Fibroblast of mammary gland (primary cell): ENCODE measurements at regions not wholly inside any gene's neighbourhood (a gene's known extent, or its start where the extent isn't known, plus 50 kb on each side); places are given as distances from the start of the nearest gene placed in this dataset.

Source experiments
- DNase-seq: peaks from one replicate; pipeline ENCODE4 v3.0.0-alpha.2; 2010; ENCODE audit warnings: low read depth
- H3K4me3 ChIP-seq: 2 replicates; pipeline ENCODE4 v1.5.1; 2011; ENCODE audit warnings: low read depth, mild to moderate bottlenecking, low read length, moderate library complexity; ENCODE audit not compliant: control insufficient read depth
- TF ChIP-seq, protein P1 (sequence below): conservative IDR thresholded peaks from 2 replicates; pipeline ENCODE4 v1.5.1; 2011; ENCODE audit warnings: low read depth, low read length, inconsistent platforms; ENCODE audit not compliant: control insufficient read depth, insufficient read depth

DNA sequence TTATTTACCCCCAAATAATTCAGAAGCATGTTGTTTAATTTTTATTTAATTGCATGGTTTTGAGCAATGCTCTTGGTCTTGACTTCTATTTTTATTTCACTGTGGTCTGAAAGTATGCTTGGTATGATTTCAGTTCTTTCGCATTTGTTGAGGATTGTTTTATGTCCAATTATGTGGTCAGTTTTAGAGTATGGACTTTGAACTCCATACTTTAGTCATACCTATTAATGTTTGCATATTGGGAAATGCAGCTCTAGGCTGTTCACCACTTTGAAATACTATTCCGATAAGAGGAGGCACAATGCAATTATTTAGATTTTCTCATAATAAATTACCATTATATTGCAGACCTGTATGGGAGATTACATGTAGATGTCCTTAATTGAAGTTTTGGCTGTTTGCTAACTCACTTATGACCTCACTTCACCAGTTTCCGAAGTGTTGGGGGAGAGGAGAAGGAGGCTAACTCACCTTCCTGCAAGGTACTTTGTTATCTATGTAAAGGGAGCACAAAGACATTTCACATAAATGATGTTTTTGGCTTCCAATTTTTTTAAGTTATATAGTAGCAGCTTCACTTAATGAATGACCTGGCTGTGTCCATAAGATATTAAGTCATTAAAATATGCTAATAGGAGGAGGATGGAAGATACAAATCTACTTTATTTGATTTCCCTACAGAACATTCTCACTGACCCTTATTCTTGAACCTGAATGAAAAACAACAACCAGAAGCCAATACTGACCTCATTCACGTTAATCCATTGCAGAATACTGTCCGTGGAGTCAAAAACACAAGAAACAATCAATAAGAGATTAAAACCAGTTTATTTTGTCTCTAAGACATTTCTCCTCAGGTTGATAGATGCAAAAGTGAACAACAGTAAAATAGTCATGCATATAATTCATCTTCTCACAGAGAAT lies 970.3 kb upstream of the ARRDC3 start:
- TF ChIP-seq, protein P1, sequence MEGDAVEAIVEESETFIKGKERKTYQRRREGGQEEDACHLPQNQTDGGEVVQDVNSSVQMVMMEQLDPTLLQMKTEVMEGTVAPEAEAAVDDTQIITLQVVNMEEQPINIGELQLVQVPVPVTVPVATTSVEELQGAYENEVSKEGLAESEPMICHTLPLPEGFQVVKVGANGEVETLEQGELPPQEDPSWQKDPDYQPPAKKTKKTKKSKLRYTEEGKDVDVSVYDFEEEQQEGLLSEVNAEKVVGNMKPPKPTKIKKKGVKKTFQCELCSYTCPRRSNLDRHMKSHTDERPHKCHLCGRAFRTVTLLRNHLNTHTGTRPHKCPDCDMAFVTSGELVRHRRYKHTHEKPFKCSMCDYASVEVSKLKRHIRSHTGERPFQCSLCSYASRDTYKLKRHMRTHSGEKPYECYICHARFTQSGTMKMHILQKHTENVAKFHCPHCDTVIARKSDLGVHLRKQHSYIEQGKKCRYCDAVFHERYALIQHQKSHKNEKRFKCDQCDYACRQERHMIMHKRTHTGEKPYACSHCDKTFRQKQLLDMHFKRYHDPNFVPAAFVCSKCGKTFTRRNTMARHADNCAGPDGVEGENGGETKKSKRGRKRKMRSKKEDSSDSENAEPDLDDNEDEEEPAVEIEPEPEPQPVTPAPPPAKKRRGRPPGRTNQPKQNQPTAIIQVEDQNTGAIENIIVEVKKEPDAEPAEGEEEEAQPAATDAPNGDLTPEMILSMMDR: no peak
- no peak overlapping the region for H3K4me3 ChIP-seq
- DNase-seq: peak; percentile 66

DNA sequence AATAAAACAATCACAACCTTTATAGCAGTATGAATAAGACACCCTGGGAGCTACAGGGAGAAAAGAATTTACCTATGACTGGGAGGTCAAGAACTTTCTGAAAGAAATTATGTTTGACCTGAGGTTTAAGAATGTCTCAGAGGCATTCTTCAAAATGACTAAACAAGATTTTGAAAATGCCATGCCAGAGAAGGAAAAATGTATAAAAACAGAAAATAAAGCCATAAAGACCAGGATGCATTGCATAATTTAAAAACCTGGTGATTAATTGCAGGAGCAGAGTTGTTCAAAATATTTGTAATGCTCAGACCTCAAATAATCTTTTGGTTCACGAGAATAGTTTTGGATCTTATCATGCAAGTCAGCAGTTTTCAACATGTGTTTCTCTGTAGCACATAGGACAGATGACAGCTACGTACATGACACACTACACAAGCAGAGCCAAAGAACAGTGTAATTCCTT lies 954.7 kb upstream of the ARRDC3 start:
- no peak overlapping the region for H3K4me3 ChIP-seq
- TF ChIP-seq, protein P1: no peak
- peak; percentile 80 for DNase-seq

DNA sequence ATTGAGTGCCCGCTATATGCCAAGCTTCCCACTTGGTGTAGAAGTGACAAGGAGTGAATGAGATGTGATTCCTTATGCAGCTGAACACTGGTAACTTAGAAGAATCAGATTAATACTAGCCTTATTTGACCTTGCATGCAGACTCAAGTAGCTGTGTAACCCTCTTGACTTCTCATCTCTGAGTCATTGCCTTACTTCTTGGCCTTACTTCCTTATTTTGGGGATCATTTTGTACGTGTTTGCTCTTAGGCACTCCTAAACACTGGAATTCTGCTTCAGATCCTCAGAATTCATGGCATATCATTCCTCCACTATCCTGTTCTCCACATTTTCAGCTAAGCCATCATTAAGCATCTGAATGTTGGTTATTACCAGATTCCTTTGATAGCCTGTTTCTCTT lies 948.9 kb upstream of the ARRDC3 start:
- no peak overlapping the region for H3K4me3 ChIP-seq
- TF ChIP-seq, protein P1: no peak
- peak; percentile 77 for DNase-seq

DNA sequence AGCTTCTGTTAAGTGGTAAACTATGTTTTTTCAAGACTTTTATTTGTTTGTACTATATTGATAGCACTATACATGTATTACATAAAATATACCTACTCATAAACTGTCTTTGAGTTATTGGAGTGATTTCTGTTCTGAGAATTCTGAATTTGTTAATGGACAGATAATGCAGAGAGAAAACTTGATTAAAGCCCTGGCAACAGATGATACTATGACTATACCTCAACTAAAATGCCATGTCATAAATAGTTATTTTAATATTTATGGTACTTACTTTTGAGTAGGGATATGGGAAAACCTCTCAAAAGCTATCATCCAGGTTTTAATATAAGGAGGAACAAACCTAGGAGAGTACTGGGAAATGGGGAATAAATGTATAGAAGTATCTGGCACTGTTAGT lies 947.2 kb upstream of the ARRDC3 start:
- TF ChIP-seq, protein P1: no peak
- no peak for DNase-seq
- no peak overlapping the region for H3K4me3 ChIP-seq

DNA sequence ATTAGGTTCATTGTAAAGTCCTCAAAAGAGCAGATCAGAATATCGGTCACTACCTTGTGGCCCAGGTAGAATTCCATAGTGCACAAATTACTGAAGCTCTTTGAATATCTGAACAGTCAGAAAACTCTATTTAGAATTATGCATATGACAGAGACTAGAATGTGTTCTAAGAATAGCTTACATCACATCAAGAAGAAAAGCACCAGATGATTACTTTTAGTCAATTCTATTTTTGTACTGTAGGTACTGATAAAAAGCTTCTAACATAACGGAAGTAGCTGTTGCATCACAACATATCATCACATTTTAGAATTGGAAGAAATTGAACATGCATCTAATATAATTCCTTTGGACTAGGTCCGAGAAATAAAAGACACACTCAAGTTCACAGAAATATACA lies 946.6 kb upstream of the ARRDC3 start:
- TF ChIP-seq, protein P1: no peak
- no peak overlapping the region for H3K4me3 ChIP-seq
- DNase-seq: no peak

DNA sequence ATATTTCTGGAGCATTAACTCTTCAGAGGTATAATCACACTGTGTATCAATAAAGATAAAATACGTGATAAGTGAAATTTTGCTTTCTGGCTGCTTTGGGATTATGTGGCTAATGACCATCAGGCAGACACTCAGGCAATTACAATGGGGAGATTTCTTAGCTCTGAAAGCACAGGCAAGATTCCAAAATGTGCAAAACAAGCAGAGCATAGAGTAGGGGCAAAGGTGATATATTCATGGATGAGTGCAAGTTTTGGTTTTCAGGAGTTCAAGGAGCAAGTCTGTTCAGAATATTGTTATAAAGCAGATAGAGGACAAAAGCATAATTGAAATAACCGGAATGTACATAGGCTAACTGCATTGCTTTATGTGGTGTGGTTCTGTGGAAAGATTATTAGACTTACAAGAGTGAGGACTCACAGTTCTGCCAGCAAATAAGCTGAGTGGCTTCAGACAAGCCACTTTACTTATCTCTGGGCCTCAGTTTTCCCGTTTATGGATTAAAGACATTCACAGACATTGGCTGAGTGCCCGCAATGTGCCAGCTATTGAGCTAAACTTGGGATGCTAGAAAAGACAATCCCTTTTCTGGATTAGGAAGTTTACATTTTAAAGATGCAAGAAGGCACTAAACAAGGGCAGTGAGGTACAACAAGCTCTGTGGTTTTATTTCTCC lies 945.6 kb upstream of the ARRDC3 start:
- TF ChIP-seq, protein P1: no peak
- H3K4me3 ChIP-seq: no peak overlapping the region
- DNase-seq: no peak
